ENCODE measurements at regions not wholly inside any gene's neighbourhood (a gene's known extent, or its start where the extent isn't known, plus 50 kb on each side); places are given as distances from the start of the nearest gene placed in this dataset.

- Histone ChIP-seq H3K36me3 (no peaks in the 10 kb centered on the region), H3K27me3 (no peaks in the 10 kb centered on the region), H3K9me3 (no peaks in the 10 kb centered on the region), H3K4me3 (no peak overlapping the region), H3K27ac (no peak overlapping the region), H3K4me1 (no peaks in the 10 kb centered on the region)
- intact Hi-C loops (cut with DNase I; ENCODE audit: low total_unique reads) = no loop called here
- DNase-seq = no peak
- TF ChIP-seq CTCF (IDR thresholded peaks at IDR 0.05) (no peak), POLR2A (IDR thresholded peaks at IDR 0.05) (no peak)
Observed at GRCh38 chr3:181943285-181943684, 231.6 kb downstream of the SOX2 start.

- Histone ChIP-seq H3K27ac (no peak overlapping the region), H3K4me1 (no peaks in the 10 kb centered on the region), H3K9me3 (no peaks in the 10 kb centered on the region), H3K36me3 (no peaks in the 10 kb centered on the region), H3K4me3 (no peak overlapping the region), H3K27me3 (no peaks in the 10 kb centered on the region)
- no peak for DNase-seq
- TF ChIP-seq CTCF (IDR thresholded peaks at IDR 0.05) = no peak
- TF ChIP-seq POLR2A (IDR thresholded peaks at IDR 0.05) = no peak
- intact Hi-C loops (cut with DNase I; ENCODE audit: low total_unique reads) = no loop called here
Observed at GRCh38 chr3:181947606-181948005, 235.9 kb downstream of the SOX2 start.

GRCh38 chr3:181948286-181948685, 236.6 kb downstream of the SOX2 start:
- Histone ChIP-seq H3K27me3 (no peaks in the 10 kb centered on the region), H3K4me3 (no peak overlapping the region), H3K4me1 (no peaks in the 10 kb centered on the region), H3K9me3 (no peaks in the 10 kb centered on the region), H3K36me3 (no peaks in the 10 kb centered on the region), H3K27ac (no peak overlapping the region)
- no peak for DNase-seq
- intact Hi-C loops (cut with DNase I; ENCODE audit: low total_unique reads) = no loop called here
- no peak for TF ChIP-seq CTCF (IDR thresholded peaks at IDR 0.05)
- TF ChIP-seq POLR2A (IDR thresholded peaks at IDR 0.05) = no peak

GRCh38 chr3:181952221-181952620, 240.5 kb downstream of the SOX2 start:
- H3K36me3 ChIP-seq = no peaks in the 10 kb centered on the region
- H3K27me3 ChIP-seq = no peaks in the 10 kb centered on the region
- H3K27ac ChIP-seq = no peak overlapping the region
- no peaks in the 10 kb centered on the region for H3K4me1 ChIP-seq
- intact Hi-C loops (cut with DNase I; ENCODE audit: low total_unique reads) = no loop called here
- H3K4me3 ChIP-seq = no peak overlapping the region
- no peak for DNase-seq
- H3K9me3 ChIP-seq = no peaks in the 10 kb centered on the region
- TF ChIP-seq POLR2A (IDR thresholded peaks at IDR 0.05) (no peak), CTCF (IDR thresholded peaks at IDR 0.05) (no peak)

- no peak for DNase-seq
- no peak for TF ChIP-seq CTCF (IDR thresholded peaks at IDR 0.05)
- no peak for TF ChIP-seq POLR2A (IDR thresholded peaks at IDR 0.05)
- no peaks in the 10 kb centered on the region for H3K36me3 ChIP-seq
- intact Hi-C loops (cut with DNase I; ENCODE audit: low total_unique reads) = no loop called here
- H3K4me1 ChIP-seq = no peaks in the 10 kb centered on the region
- H3K27ac ChIP-seq = no peak overlapping the region
- no peaks in the 10 kb centered on the region for H3K9me3 ChIP-seq
- H3K4me3 ChIP-seq = no peak overlapping the region
- H3K27me3 ChIP-seq = no peaks in the 10 kb centered on the region
Observed at GRCh38 chr3:181952929-181953328, 241.2 kb downstream of the SOX2 start.

All from uterus (tissue), 3 donors.